GM12878 (cell line): ENCODE measurements at regions not wholly inside any gene's neighbourhood (a gene's known extent, or its start where the extent isn't known, plus 50 kb on each side); places are given as distances from the start of the nearest gene placed in this dataset.

ENCODE experiments used
- ATAC-seq: fragments of 200-7000 bp; cut with Tn5 transposase; 3 replicates; pipeline ENCODE4 v1.9.1; 2020; ENCODE audit warnings: mild to moderate bottlenecking, moderate library complexity
- BruUV-seq: library from RNA; stranded (reverse); fragments of 400-500 nt; replicated peaks from 2 replicates; lab custom pipeline; 2021; lab: Mats Ljungman, UMichigan
- CTCF ChIA-PET: fragments of 300-600 bp; sonication (Branson Sonifier 250); formaldehyde crosslinking; extraction: SDS; loops from one replicate; lab custom pipeline; 2021; ENCODE audit warnings: inconsistent platforms; lab: Yijun Ruan, JAX
- POLR2A ChIA-PET: fragments of 350-600 bp; formaldehyde crosslinking; extraction: SDS; loops from one replicate; lab custom pipeline; 2021; ENCODE audit warnings: inconsistent platforms; lab: Charles Lee
- RAD21 ChIA-PET: fragments of 300-600 bp; sonication (Branson Sonifier 250); formaldehyde crosslinking; loops from one replicate; lab custom pipeline; 2023; ENCODE audit warnings: antibody characterized with exemption; ENCODE audit not compliant: unreplicated experiment; lab: Charles Lee
- SMC1A ChIA-PET: fragments of 300-600 bp; sonication (Branson Sonifier 250); formaldehyde crosslinking; loops from one replicate; lab custom pipeline; 2023; ENCODE audit not compliant: unreplicated experiment, uncharacterized antibody; lab: Charles Lee
- DNase-seq: peaks from one replicate; pipeline ENCODE4 v3.0.0-alpha.2; 2011; ENCODE audit warnings: low read depth, low spot score
- FAIRE-seq: peaks from 3 replicates; lab custom pipeline; 2011; peaks lifted over from hg19 to GRCh38; lab: Jason Lieb, UNC
- H2AFZ ChIP-seq: 2 replicates; pipeline ENCODE4 v1.6.0; 2011; ENCODE audit warnings: low read depth, low read length, control low read depth; ENCODE audit not compliant: control insufficient read depth
- H3K27ac ChIP-seq: 2 replicates; pipeline ENCODE4 v1.5.1; 2011; ENCODE audit warnings: control low read depth; ENCODE audit not compliant: control insufficient read depth, insufficient read depth
- H3K27me3 ChIP-seq, 2 experiments: replicated peaks in 1 of 2; 2 replicates each; pipeline versions ENCODE4 v1.6.0 to v1.6.1; 2011; ENCODE audit warnings: low read length in 1 of 2; ENCODE audit not compliant: control insufficient read depth in 2 of 2, insufficient read depth in 2 of 2
- H3K36me3 ChIP-seq, 2 experiments: 2 replicates each; pipeline ENCODE4 v1.5.1; 2011; ENCODE audit warnings: low read length in 1 of 2; ENCODE audit not compliant: control insufficient read depth in 2 of 2, insufficient read depth in 2 of 2
- H3K4me1 ChIP-seq: 2 replicates; pipeline ENCODE4 v1.6.1; 2011; ENCODE audit warnings: mild to moderate bottlenecking, low read length, moderate library complexity, mixed read lengths; ENCODE audit not compliant: control insufficient read depth, insufficient read depth
- H3K4me2 ChIP-seq: 2 replicates; pipeline ENCODE4 v1.6.0; 2011; ENCODE audit warnings: control low read depth; ENCODE audit not compliant: control insufficient read depth, insufficient read depth
- H3K4me3 ChIP-seq: fragments of 200-600 bp; sonication (generic); 2 replicates; pipeline ENCODE4 v1.5.1; 2016
- H3K79me2 ChIP-seq: 2 replicates; pipeline ENCODE4 v1.6.0; 2011; ENCODE audit warnings: low read length; ENCODE audit not compliant: control insufficient read depth, insufficient read depth
- H3K9ac ChIP-seq: 2 replicates; pipeline ENCODE4 v1.8.0; 2011; ENCODE audit warnings: low read length, control low read depth, mixed read lengths; ENCODE audit not compliant: control insufficient read depth, insufficient read depth
- H3K9me3 ChIP-seq: replicated peaks from 3 replicates; pipeline ENCODE4 v1.5.1; 2011; ENCODE audit warnings: mild to moderate bottlenecking, low read length; ENCODE audit not compliant: control insufficient read depth, insufficient read depth
- H4K20me1 ChIP-seq: 2 replicates; pipeline ENCODE4 v1.6.0; 2011; ENCODE audit not compliant: control insufficient read depth, insufficient read depth
- BCLAF1 ChIP-seq: fragments of 450-650 bp; IDR thresholded peaks from 2 replicates; pipeline ENCODE4 v1.6.1; 2017; ENCODE audit warnings: antibody characterized with exemption, mild to moderate bottlenecking, moderate library complexity
- CREM ChIP-seq: IDR thresholded peaks from 2 replicates; pipeline ENCODE4 v1.6.1; 2014; ENCODE audit warnings: antibody characterized with exemption, low read depth
- GATAD2B ChIP-seq: fragments of 450-650 bp; conservative IDR thresholded peaks from 2 replicates; pipeline ENCODE4 v1.6.1; 2017; ENCODE audit warnings: low read depth, mild to moderate bottlenecking, moderate library complexity
- HDGF ChIP-seq: fragments of 450-650 bp; IDR thresholded peaks from 2 replicates; pipeline ENCODE4 v1.6.1; 2016; ENCODE audit warnings: antibody characterized with exemption
- ZNF24 ChIP-seq: fragments of 450-650 bp; IDR thresholded peaks from 2 replicates; pipeline ENCODE4 v1.6.1; 2017; ENCODE audit warnings: antibody characterized with exemption, mild to moderate bottlenecking
- WGBS: methylation state at CpG from one replicate; pipeline ENCODE4 v1.1.6; 2016; ENCODE audit warnings: low lambda C conversion rate; ENCODE audit not compliant: insufficient replicate concordance, insufficient coverage; ENCODE audit errors: missing lambda C conversion rate; 5-methylcytosine and 5-hydroxymethylcytosine counted together
- in situ Hi-C: fragments of 300-500 bp; cut with MboI; formaldehyde crosslinking; loops from 9 replicates; pipeline ENCODE4 v1.14.3; 2018; ENCODE audit warnings: mixed read lengths
- intact Hi-C: fragments of 100-400 bp; cut with micrococcal nuclease; formaldehyde crosslinking; loops from one replicate; pipeline ENCODE4 v1.14.2; 2022; ENCODE audit not compliant: unreplicated experiment

DNA sequence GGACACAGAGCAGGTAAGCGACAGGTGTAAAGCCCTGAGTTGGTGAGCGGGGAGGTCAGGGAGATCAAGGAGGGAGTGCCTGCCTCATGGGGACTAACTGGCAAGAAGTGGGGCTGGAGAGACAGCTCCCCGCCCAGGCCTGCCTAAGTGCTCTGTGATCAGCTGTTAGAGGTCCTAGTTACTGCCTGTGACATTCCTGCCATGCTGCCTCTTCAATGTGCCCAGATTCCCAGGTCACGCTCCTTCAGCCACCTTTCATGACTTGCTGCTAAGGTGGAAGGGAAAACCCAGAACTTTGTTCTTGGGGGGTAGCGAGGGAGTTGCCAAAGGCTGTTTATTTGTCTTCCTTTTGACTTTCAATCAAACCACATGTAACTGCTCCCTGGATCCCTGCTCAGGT lies 114.3 kb upstream of the ZNF438 start:
- no TSS peak for BruUV-seq

More for the DNA sequence above, 114.3 kb upstream of the ZNF438 start:
- no peaks in the 10 kb centered on the region for H3K9me3 ChIP-seq
- H3K4me2 ChIP-seq = no peak overlapping the region
- ChIA-PET POLR2A (no interaction called here), RAD21 (no interaction called here), CTCF (no interaction called here), SMC1A (no interaction called here)
- no peak overlapping the region for H3K9ac ChIP-seq
- no peak for FAIRE-seq
- H3K79me2 ChIP-seq = no peaks in the 10 kb centered on the region
- H4K20me1 ChIP-seq = no peaks in the 10 kb centered on the region
- WGBS = 56% methylated on average over 4 of the region's 5 CpGs
- no peak overlapping the region for H2AFZ ChIP-seq
- no peaks in the 10 kb centered on the region for H3K36me3 ChIP-seq
- H3K4me3 ChIP-seq = no peak overlapping the region
- in situ Hi-C loops (no loop called here), intact Hi-C loops (no loop called here)
- H3K27ac ChIP-seq = no peak overlapping the region
- TF ChIP-seq HDGF (no peak), CREM (no peak), GATAD2B (no peak), BCLAF1 (no peak), ZNF24 (no peak)
- TF ChIP-seq, all 136 proteins: peak for 0
- Histone ChIP-seq H3K27me3 (no peaks in the 10 kb centered on the region), H3K4me1 (peaks cover 4% of the 10 kb centered on the region; the same call in 1 of the 2 replicates)
- DNase-seq (no peak), ATAC-seq (no peak)
